ENCODE measurements at regions not wholly inside any gene's neighbourhood (a gene's known extent, or its start where the extent isn't known, plus 50 kb on each side); places are given as distances from the start of the nearest gene placed in this dataset.

- H3K27me3 Mint-ChIP-seq (ENCODE audit: unreplicated experiment) = no peaks in the 10 kb centered on the region
- H3K4me3 Mint-ChIP-seq (ENCODE audit: unreplicated experiment) = no peak overlapping the region
- H3K9me3 Mint-ChIP-seq (ENCODE audit: unreplicated experiment) = no peaks in the 10 kb centered on the region
- H3K27ac Mint-ChIP-seq (ENCODE audit: unreplicated experiment) = peak overlapping the region; percentile 91
- DNase-seq (ENCODE audit: extremely low spot score, unreplicated experiment) = no peak
- no peaks in the 10 kb centered on the region for H3K36me3 Mint-ChIP-seq (ENCODE audit: unreplicated experiment)
- peaks cover 61% of the 10 kb centered on the region for H3K4me1 Mint-ChIP-seq (ENCODE audit: unreplicated experiment)
- TF ChIP-seq CTCF (IDR thresholded peaks at IDR 0.05) = no peak
Observed at GRCh38 chr6:30826961-30827342, 57.4 kb upstream of the DDR1 start.

- Mint-ChIP-seq H3K36me3 (ENCODE audit: unreplicated experiment) (no peaks in the 10 kb centered on the region), H3K4me1 (ENCODE audit: unreplicated experiment) (peaks cover 75% of the 10 kb centered on the region), H3K27me3 (ENCODE audit: unreplicated experiment) (no peaks in the 10 kb centered on the region), H3K9me3 (ENCODE audit: unreplicated experiment) (no peaks in the 10 kb centered on the region), H3K27ac (ENCODE audit: unreplicated experiment) (no peak overlapping the region), H3K4me3 (ENCODE audit: unreplicated experiment) (no peak overlapping the region)
- no peak for DNase-seq (ENCODE audit: extremely low spot score, unreplicated experiment)
- no peak for TF ChIP-seq CTCF (IDR thresholded peaks at IDR 0.05)
Observed at GRCh38 chr6:30824698-30825097, 59.6 kb upstream of the DDR1 start.

GRCh38 chr6:30823534-30823865 lies 60.8 kb upstream of the DDR1 start:
- TF ChIP-seq CTCF (IDR thresholded peaks at IDR 0.05) = no peak
- peak overlapping the region; percentile 79 for H3K27ac Mint-ChIP-seq (ENCODE audit: unreplicated experiment)
- H3K4me1 Mint-ChIP-seq (ENCODE audit: unreplicated experiment) = peaks cover 75% of the 10 kb centered on the region
- H3K27me3 Mint-ChIP-seq (ENCODE audit: unreplicated experiment) = no peaks in the 10 kb centered on the region
- no peaks in the 10 kb centered on the region for H3K36me3 Mint-ChIP-seq (ENCODE audit: unreplicated experiment)
- no peak for DNase-seq (ENCODE audit: extremely low spot score, unreplicated experiment)
- peak overlapping the region; percentile 19 for H3K4me3 Mint-ChIP-seq (ENCODE audit: unreplicated experiment)
- H3K9me3 Mint-ChIP-seq (ENCODE audit: unreplicated experiment) = no peaks in the 10 kb centered on the region

GRCh38 chr6:30821862-30822784 lies 62.2 kb upstream of the DDR1 start:
- H3K27ac Mint-ChIP-seq (ENCODE audit: unreplicated experiment) = peak overlapping the region; percentile 79
- H3K27me3 Mint-ChIP-seq (ENCODE audit: unreplicated experiment) = no peaks in the 10 kb centered on the region
- no peak for DNase-seq (ENCODE audit: extremely low spot score, unreplicated experiment)
- peak overlapping the region; percentile 2 for H3K4me3 Mint-ChIP-seq (ENCODE audit: unreplicated experiment)
- H3K36me3 Mint-ChIP-seq (ENCODE audit: unreplicated experiment) = no peaks in the 10 kb centered on the region
- no peaks in the 10 kb centered on the region for H3K9me3 Mint-ChIP-seq (ENCODE audit: unreplicated experiment)
- H3K4me1 Mint-ChIP-seq (ENCODE audit: unreplicated experiment) = peaks cover 64% of the 10 kb centered on the region
- peak; percentile 64 for TF ChIP-seq CTCF (IDR thresholded peaks at IDR 0.05)

GRCh38 chr6:30820193-30820592 lies 64.1 kb upstream of the DDR1 start:
- peak; percentile 20 for TF ChIP-seq CTCF (IDR thresholded peaks at IDR 0.05)
- H3K27me3 Mint-ChIP-seq (ENCODE audit: unreplicated experiment) = no peaks in the 10 kb centered on the region
- H3K36me3 Mint-ChIP-seq (ENCODE audit: unreplicated experiment) = no peaks in the 10 kb centered on the region
- no peak for DNase-seq (ENCODE audit: extremely low spot score, unreplicated experiment)
- no peak overlapping the region for H3K4me3 Mint-ChIP-seq (ENCODE audit: unreplicated experiment)
- H3K27ac Mint-ChIP-seq (ENCODE audit: unreplicated experiment) = peak overlapping the region; percentile 92
- no peaks in the 10 kb centered on the region for H3K9me3 Mint-ChIP-seq (ENCODE audit: unreplicated experiment)
- H3K4me1 Mint-ChIP-seq (ENCODE audit: unreplicated experiment) = peaks cover 56% of the 10 kb centered on the region
